HG03103 (cell line): ENCODE measurements at regions not wholly inside any gene's neighbourhood (a gene's known extent, or its start where the extent isn't known, plus 50 kb on each side); places are given as distances from the start of the nearest gene placed in this dataset.
"Not testable (repeated sequence)": the region's sequence is repeated elsewhere in the genome, so short reads cannot be mapped to it uniquely, and the experiment has no call there.

Source experiments
- ATAC-seq: cut with Tn5 transposase; IDR thresholded peaks from one replicate; pipeline ENCODE4 v1.9.1; 2021; ENCODE audit warnings: low read depth; ENCODE audit not compliant: unreplicated experiment

DNA sequence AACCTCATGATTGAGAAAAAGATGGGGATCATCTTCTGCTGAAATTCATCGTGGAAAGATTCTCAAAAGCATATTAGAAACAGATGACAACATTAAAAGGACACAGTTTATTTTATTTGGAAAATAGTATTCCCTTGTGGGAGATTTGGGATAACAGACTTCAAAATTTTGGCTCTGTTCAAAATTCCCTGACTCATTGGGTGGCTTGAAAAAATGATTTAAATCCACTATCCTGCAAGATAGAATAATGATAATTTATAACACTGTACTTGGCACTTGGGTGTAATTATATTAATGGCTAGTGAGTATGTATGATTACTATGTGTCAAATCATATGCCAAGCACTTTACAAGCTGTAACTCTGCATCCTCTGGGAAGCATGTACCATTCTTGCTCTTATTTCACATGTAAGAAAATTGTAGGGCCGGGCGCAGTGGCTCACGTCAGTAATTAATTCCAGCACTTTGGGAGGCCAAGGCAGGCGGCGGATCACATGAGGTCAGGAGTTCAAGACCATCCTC, 128.8 kb downstream of the LMNTD1 start:
- no peak for ATAC-seq

DNA sequence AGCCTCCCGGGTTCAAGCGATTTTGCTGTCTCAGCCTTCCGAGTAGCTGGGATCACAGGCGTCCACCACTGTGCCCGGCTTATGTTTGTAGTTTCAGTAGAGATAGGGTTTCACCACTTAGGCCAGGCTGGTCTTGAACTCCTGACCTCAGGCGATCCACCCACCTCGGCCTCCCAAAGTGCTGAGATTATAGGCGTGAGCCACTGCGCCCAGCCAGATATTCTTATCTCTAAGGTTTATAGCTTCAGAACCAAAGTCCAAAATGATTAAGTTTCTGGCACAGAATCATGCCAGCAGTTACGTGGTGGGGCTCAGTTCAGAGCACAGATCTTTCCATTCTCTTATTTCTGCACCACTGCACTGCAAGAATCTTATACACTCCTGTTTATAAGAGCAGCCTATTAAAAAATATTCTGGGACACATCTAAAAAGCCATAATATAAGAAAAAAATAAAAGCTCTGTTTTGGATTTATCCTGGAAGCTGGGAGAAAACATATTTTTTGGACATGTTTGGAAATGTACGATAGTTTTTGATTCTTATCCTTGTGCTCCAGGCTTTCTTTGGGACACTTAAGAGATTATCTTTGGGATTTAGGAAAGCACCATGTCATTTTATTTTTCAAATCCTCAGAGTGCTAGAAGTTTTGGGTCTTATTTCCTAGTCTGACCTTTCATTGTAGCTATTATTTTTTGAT, 129.6 kb downstream of the LMNTD1 start:
- no peak for ATAC-seq

DNA sequence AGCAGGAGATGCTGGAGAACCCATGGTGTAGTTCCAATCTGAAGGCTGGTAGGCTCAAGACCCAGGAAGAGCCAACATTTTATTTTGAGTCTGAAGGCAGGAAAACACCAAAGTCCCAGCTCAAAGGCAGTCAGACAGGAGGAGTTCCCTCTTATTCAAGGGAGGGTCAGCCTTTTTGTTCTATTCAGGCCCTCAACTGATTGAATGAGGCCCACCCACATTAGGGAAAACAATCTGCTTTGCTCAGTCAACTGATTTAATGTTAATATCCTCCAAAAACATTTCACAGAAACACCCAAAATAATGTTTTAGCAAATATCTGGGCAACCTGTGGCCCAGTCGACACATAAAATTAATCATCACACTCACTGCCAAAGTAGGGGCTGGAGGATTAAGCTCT, 130.8 kb downstream of the LMNTD1 start:
- no peak for ATAC-seq

DNA sequence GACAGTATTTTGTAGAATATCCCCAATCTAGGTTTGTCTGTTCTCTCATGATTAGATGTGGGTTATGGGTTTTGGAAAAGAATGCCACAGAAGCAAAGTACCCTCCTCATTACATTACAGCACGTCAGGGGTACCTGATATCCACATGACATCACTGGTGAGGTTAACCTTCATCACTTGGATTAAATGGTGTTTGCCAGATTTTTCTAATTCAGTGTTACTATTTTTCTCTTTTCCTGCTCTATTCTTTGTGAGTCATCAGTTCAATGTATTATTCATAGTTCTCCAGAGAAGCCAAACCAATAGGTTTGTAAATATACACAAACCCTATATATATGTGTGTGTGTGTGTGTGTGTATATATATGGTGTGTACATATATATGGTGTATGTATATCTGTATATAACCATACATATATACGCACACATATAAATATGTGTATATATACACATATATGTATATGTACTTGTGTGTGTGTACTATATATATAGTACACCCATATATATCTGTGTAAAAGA, 131.4 kb downstream of the LMNTD1 start:
- no peak for ATAC-seq

DNA sequence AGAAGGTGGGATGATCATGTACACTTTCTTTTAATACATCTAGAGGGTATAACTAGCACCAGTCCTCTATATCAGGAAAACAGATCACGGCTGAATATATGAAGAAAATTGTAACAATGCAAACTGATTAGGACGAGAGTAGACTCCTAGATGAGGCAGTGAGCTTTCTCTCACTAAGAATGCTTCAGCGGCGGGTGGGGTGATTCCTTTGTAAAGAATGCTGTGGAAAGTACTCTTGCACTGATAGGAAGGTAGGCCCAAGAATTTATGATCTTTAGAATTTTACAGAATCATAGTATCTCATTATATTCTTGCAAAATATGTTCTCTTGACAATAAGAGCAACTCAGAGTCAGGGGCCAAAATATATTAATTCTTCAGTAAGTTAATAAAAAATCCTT, 133.0 kb downstream of the LMNTD1 start:
- no peak for ATAC-seq

DNA sequence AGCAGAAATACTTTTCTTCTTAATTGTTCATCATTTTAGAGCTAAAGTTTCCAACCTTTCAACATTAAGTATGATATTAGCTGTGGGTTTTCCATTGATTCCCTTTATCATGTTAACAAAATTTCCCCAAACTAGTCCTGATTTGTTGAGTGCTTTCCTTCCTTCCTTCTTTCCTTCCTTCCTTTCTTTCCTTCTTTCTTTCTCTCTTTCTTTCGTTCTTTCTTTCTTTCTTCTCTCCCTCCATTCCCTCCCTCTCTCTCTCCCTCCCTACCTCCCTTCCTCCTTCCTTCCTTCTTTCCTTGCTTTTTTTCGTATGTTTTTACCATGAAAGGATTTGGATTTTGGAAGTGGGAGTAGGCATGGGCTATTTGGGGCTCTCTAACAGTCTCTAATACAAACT, 133.5 kb downstream of the LMNTD1 start:
- no peak for ATAC-seq

DNA sequence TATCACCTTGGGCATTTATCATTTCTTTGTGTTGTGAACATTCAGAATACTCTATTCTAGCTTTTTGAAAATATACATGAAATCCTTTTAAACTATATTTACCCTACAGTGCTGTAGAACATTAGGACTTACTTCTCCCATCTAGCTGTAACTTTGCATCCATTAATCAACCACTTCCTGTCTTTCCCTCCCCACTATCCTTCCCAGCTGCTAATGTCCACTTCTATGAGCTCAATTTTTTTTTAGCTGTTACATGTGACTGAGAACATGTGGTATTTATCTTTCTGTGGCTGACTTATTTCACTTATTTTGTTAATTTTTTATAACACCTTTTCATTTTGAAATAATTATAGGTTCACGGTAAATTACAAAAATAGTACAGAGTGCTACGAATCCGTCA, 136.0 kb downstream of the LMNTD1 start:
- no peak for ATAC-seq

DNA sequence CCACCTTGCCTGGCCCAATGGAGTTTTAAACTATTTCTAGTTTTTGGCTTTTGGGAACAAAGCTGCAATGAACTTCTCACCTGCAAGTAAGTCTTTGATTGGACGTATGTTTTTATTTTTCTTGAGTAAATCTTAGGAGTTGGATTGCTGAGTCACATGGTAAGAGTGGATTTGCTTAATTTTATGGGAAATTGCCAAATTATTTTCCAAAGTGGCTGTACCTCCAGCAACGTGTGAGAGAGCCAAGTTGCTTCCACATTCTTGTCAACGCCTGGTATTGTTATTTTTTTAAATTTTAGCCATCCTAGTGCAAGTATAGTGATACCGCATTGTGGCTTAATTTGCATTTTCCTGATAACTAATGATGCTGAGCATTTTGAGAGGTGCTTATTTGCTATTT, 136.6 kb downstream of the LMNTD1 start:
- no peak for ATAC-seq

DNA sequence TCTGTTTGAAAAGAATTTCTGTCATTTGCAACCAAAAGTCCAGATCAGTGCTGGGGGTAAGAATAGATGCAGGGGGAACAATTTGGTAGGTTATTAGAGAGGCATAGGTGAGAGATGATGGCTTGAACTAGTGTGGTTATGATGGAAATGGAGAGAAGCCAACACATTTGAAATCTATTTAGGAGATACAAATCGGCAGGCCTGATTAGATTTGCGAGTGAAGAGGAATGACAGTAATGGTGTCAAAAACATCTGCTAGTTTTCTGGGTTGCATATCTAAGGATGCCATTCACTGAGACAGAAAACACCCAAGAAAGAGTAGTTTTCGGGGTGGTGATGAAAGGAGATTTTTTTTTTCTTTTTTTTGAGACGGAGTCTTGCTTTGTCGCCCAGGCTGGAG, 138.1 kb downstream of the LMNTD1 start:
- no peak for ATAC-seq

DNA sequence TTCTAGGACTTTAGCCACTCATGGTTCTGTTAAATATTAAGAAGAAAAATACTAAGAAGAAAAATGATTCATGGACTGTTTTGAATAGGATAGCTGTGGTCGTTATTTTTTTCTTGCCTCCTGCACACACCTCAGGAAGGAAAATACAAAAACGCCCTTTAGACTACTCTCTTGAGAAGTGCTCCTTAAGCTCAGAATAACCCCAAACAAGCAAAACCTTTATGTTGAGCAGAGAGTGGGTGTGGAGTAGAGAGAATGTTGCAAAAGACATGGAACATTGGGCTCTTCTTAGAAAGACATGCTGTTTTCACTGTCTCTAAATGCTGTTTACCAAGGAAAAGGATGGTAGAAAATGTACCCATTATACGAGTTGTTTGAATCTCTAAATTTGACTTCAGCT, 140.3 kb downstream of the LMNTD1 start:
- no peak for ATAC-seq

DNA sequence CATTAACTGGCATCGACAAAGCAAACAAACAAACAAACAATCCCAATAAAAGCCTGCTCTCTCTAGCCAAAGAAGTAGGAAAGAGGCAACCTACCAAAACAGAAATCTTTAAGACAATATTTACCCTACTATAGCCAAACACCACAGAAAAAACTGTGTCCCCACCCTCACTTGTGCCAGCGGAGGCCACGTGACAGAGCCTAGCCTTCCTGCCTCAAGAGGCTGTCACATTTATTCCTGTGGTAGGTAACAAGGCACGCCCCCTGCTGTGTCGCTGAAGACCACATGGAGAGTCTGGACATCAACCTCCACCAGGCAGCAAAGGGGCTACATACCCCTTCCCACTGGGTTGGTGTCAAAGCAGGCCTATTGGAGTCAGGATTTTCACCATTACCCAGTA, 148.1 kb downstream of the LMNTD1 start:
- ATAC-seq: no peak

DNA sequence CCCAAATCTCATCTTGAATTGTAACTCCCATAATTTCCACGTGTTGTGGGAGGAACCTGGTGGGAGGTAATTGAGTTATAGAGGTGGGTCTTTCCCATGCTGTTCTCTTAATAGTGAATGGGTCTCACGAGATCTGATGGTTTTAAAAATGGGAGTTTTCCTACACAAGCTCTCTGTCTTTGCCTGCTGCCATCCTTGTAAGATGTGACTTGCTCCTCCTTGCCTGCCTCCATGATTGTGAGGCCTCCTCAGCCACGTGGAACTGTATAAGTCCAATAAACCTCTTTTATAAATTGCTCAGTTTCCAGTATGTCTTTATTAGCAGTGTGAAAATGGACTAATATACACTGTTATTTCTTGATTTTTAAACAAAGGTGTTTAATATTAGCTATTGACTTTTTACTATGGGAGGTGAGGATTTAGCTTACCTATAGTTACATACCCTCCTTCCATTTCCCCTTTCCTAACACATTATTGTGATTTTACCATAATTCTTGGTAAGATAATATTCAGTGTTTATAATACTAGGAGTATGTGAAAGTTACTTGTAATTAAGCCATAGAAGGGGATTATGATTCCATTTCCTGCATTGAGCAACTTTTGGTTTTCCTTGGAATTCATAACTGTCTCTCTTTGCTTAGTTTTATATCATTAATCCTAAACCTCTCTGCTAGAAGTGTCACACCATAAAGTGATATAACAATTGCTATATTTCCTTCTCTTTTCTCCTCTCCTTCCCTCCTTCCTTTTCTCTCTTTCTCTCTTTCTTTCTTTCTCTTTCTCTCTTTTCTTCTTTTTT, 151.0 kb upstream of the KRAS start:
- no peak for ATAC-seq

DNA sequence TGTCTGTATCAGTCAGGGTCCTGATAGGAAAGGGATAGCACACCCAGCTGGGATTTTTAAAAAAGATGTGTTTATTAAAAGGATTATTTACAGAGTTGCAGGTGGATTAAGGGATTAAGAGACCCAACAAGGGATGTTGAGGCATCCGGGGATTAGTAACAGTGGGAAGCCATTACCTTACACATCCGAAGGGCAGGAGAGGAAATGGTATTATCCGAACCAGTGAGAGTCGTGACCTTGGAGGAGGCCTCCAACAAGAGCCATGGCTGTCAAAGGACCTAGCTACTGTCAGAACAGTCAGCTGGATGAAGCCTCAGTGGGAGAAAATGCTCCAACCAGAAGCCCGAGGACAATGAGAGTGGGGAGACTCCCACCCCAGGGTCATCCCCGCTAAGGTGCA, 146.3 kb upstream of the KRAS start:
- no peak for ATAC-seq

DNA sequence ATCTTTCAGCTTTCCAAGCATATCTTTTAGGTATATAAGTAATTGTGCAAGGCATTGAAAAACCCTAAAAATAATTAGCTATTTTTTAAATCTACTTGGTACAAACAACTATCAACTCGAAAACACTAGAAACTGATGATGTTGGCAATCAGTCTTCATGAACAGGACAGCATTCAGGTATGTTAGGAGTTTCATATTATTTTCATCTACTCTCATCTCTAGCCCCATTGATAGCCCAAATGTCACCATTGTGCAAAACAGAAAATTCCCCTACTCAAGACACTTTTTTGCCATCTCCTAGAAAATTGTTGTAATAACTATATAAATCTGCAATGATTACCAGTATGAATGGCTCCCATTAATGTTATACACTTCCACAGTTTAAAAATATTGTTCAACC, 144.5 kb upstream of the KRAS start:
- ATAC-seq: no peak

DNA sequence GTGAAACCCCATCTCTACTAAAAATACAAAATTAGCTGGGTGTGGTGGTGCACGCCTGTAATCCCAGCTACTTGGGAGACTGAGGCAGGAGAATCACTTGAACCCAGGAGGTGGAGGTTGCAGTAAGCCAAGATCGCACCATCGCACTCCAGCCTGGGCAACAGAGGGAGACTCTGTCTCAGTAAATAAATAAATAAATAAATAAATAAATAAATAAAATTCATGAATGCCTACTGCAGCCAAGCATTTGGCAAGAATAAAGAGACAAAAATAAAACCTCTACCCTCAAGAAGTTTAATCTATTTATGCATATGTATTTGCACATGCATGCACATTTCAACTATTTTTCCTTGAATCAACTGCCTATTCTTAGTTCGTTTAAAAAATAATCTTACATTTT, 144.0 kb upstream of the KRAS start:
- ATAC-seq: not testable (repeated sequence)

DNA sequence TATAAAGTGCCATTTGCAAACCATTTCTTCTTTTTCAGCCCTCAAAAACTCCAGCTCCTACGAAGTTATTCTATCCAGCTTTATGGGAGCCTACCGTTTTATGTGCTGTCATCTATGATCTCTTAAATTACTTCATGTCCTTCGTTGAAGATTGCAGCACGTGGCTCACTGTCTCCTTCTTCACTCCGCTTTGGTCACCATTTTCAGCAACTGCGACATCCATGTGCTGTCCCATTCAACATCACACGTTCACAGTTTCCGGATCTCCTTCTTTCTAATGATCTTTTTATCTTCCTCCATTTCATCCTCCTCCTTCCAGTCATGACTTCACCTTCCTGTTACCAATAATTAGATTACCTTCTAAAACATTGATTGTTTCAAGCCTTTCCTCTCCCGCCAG, 143.3 kb upstream of the KRAS start:
- ATAC-seq: no peak

DNA sequence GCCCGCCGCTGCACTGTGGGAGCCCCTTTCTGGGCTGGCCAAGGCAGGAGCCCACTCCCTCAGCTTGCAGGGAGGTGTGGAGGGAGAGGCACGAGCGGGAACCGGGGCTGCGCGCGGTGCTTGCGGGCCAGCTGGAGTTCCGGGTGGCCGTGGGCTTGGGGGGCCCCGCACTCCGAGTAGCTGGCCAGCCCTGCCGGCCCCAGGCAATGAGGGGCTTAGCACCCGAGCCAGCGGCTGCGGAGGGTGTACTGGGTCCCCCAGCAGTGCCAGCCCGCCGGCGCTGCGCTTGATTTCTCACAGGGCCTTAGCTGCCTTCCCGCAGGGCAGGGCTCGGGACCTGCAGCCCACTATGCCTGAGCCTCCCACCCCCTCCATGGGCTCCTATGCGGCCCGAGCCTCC, 140.6 kb upstream of the KRAS start:
- not testable (repeated sequence) for ATAC-seq

DNA sequence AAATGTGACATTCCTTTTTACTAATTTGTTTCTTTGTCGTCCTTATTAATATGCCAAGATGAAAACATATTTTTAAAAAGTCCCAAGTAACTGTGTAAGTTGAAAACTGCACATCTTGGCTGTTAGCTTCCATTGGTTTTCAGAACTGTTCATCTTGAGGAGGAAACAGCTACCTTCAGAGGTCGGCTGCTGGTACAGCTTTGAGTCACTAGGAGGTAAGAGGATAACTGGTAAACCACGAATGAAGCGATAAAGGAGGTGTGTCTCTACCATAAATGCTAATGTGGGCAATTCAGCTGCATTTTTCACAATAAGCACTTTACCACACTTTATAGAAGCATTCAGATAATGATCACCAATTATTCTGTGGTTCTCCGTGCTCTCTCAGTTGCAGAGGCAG, 137.5 kb upstream of the KRAS start:
- no peak for ATAC-seq

DNA sequence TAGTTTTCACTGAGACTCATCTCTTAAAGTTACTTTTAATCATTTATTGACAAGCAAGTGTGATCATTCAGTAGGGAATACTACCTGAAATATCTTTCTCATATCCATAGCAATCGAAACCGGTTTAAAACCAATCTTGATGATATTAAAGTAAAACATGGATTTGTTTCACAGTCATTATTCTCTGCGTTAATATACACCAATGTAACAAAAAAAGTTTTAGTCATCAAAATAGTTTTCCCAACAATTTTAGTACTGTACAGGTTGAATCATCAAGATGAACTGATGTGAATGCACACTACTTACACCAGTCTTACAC, 137.0 kb upstream of the KRAS start:
- ATAC-seq: no peak

DNA sequence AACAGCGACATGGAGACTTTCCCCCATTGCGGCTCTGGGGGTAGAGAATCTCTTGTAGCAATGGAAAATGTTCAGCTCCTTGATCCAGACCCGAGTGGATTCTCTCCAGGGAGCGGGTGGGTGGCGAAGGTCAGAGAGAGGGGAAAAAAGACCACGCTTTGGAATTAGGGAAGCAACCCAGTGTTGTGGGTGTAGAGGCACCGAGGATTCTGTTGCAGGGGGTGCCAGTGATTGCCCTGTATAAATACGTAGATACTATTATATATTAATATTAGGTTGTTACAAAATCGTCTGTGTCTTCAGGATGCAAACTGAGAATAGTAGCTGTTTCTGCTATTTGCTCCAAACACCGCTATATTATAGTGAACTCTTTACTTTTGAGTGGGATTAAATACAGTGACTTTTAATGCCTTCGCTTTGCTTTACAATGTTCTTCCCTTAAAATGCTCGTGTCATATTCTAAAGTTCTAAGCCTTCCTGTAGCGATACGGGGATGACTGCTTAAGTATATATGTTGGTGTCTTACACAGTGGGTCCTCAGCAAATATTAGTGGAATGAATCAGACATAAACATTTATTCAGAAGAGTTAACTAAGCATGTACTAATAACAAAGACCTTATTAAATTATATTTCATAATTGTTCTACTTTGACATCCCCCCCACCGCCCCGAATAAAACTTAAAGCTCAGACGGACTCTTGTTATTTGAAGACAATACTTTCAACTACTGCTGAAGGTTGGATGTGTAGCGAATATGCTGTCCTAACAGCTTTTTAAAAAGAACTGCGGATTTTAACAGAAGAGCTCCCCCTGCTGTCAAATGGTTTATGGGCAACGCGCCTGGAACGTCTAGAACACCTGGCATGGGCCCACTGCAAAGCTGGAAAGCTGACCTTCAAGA, 136.4 kb upstream of the KRAS start:
- no peak for ATAC-seq

DNA sequence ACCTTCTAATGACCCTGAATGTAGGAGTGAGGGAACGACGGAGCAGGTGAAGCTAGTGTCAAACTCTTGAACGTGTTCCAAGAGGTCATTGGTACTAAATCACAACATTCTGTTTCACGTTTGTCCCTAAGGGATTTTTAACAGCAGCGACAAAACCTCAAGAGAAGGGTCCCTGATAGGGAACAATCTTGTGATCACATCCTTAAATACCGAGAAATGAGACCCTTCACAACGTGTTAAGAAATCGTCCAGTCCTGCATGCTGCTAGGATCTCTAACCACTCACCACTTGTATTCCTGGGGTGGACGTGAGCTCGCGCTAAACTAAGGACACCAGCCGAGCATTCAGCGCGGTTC, 134.1 kb upstream of the KRAS start:
- ATAC-seq: no peak
